ENCODE measurements at regions not wholly inside any gene's neighbourhood (a gene's known extent, or its start where the extent isn't known, plus 50 kb on each side); places are given as distances from the start of the nearest gene placed in this dataset.

GRCh38 chr15:72978223-72978622 lies 74.0 kb upstream of the NEO1 start:
- no peak for DNase-seq (ENCODE audit: low spot score)
- TF ChIP-seq, protein P1, sequence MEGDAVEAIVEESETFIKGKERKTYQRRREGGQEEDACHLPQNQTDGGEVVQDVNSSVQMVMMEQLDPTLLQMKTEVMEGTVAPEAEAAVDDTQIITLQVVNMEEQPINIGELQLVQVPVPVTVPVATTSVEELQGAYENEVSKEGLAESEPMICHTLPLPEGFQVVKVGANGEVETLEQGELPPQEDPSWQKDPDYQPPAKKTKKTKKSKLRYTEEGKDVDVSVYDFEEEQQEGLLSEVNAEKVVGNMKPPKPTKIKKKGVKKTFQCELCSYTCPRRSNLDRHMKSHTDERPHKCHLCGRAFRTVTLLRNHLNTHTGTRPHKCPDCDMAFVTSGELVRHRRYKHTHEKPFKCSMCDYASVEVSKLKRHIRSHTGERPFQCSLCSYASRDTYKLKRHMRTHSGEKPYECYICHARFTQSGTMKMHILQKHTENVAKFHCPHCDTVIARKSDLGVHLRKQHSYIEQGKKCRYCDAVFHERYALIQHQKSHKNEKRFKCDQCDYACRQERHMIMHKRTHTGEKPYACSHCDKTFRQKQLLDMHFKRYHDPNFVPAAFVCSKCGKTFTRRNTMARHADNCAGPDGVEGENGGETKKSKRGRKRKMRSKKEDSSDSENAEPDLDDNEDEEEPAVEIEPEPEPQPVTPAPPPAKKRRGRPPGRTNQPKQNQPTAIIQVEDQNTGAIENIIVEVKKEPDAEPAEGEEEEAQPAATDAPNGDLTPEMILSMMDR (IDR thresholded peaks at IDR 0.05) = no peak
- TF ChIP-seq POLR2A (IDR thresholded peaks at IDR 0.05) (no peak), POLR2AphosphoS5 (IDR thresholded peaks at IDR 0.05) (no peak)
- 77% methylated on average over 5 of the region's 5 CpGs for WGBS

GRCh38 chr15:72972362-72972761 lies 79.9 kb upstream of the NEO1 start:
- 84% methylated on average over 3 of the region's 3 CpGs for WGBS
- DNase-seq (ENCODE audit: low spot score) = no peak
- Histone ChIP-seq H3K4me3 (no peak overlapping the region), H3K4me1 (replicated peaks) (peaks cover 4% of the 10 kb centered on the region), H3K27ac (peak overlapping the region in 1 of 2 donors; percentile 67), H3K27me3 (replicated peaks; ENCODE audit: insufficient read depth) (no peaks in the 10 kb centered on the region), H3K9me3 (no peaks in the 10 kb centered on the region), H3K36me3 (no peaks in the 10 kb centered on the region)
- intact Hi-C loops (cut with DNase I) = no loop called here
- TF ChIP-seq, protein P1 (IDR thresholded peaks at IDR 0.05) = no peak
- no peak for TF ChIP-seq POLR2AphosphoS5 (IDR thresholded peaks at IDR 0.05)
- no peak for TF ChIP-seq POLR2A (IDR thresholded peaks at IDR 0.05)

More at GRCh38 chr15:72978223-72978622, 74.0 kb upstream of the NEO1 start:
- Histone ChIP-seq H3K27ac (no peak overlapping the region), H3K4me3 (no peak overlapping the region), H3K36me3 (no peaks in the 10 kb centered on the region), H3K4me1 (replicated peaks) (no peaks in the 10 kb centered on the region), H3K9me3 (no peaks in the 10 kb centered on the region), H3K27me3 (replicated peaks; ENCODE audit: insufficient read depth) (no peaks in the 10 kb centered on the region)
- intact Hi-C loops (cut with DNase I) = no loop called here

DNA sequence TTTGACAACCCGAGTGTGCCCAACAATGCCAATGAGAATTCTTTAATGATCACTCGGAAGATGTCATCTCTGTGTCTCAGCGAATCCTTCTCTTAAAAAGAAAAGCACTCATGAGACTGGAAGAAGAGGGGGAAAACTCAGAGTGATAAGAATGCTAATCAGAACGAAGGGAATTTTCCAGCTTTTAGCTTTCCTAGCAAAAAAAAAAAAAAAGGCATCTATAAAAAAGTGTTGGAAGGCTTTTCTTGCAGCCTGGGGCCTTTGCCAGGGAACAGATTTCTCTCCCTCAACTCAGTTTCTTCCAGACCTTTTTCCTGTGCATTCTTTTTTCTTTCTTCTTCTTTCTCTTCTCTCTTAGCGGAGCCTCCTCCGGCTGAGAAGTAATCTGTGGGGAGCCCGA lies 80.5 kb upstream of the NEO1 start:
- peak overlapping the region; percentile 63 to 67 for H3K27ac ChIP-seq
- TF ChIP-seq POLR2AphosphoS5 (IDR thresholded peaks at IDR 0.05) = no peak
- H3K27me3 ChIP-seq (replicated peaks; ENCODE audit: insufficient read depth) = no peaks in the 10 kb centered on the region
- intact Hi-C loops (cut with DNase I) = no loop called here
- peak overlapping the region in 1 of 2 donors; percentile 2 for H3K4me3 ChIP-seq
- no peaks in the 10 kb centered on the region for H3K36me3 ChIP-seq
- DNase-seq (ENCODE audit: low spot score) = no peak
- no peaks in the 10 kb centered on the region for H3K9me3 ChIP-seq
- WGBS = 27% methylated on average over 7 of the region's 7 CpGs
- peaks cover 4% of the 10 kb centered on the region for H3K4me1 ChIP-seq (replicated peaks)

DNA sequence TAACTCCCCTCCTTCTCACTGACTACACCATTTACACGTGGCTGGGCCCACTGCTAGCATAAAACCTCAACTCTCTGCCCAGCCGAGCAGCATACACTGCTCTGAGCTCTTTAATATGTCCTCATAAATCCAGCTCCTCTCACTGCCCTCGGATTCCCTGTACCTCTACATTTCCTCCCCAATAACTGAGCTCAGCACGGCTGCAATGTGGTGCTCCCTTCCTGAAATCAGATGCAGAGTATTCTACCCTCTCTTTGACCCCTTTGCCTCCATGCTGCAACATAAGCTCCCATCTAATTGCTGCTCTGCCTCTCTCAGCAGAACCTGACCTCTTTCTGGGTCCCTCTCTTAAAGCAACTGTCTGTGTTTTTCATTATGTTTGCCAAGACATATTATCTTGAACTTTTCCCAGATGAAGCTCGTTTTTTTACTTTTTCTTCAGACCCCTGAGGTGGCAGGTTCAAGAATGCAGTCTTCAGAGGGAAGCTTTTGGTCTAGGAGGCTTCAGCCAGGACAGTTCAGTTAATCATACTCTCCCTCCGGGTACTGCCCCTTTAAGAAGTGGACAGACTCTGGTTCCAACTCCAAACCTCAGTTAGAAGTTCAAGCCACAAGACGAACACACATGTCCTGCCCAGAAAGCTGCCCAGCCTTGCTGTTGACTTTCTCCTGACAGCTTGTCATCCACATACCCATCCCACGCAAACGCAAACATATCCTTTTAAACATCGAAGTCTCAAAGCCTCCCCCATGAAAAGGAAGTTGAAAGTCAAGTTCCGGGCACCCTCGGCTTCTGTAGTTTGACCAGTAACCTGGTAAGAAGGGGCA lies 81.1 kb upstream of the NEO1 start:
- Histone ChIP-seq H3K9me3 (no peaks in the 10 kb centered on the region), H3K27ac (peak overlapping the region; percentile 63 to 67), H3K36me3 (no peaks in the 10 kb centered on the region), H3K4me3 (peak overlapping the region in 1 of 2 donors; percentile 2), H3K4me1 (replicated peaks) (peaks cover 4% of the 10 kb centered on the region), H3K27me3 (replicated peaks; ENCODE audit: insufficient read depth) (no peaks in the 10 kb centered on the region)
- peak; percentile 27 for DNase-seq (ENCODE audit: low spot score)
- intact Hi-C loops (cut with DNase I) = no loop called here
- WGBS = 14% methylated on average over 12 of the region's 12 CpGs
- TF ChIP-seq, protein P1 (IDR thresholded peaks at IDR 0.05) = no peak
- TF ChIP-seq POLR2AphosphoS5 (IDR thresholded peaks at IDR 0.05) = peak; percentile 36
- no peak for TF ChIP-seq POLR2A (IDR thresholded peaks at IDR 0.05)

GRCh38 chr15:72968531-72968922 lies 83.7 kb upstream of the NEO1 start:
- H3K4me1 ChIP-seq (replicated peaks) = peaks cover 4% of the 10 kb centered on the region
- H3K4me3 ChIP-seq = no peak overlapping the region
- H3K36me3 ChIP-seq = no peaks in the 10 kb centered on the region
- no peak for DNase-seq (ENCODE audit: low spot score)
- intact Hi-C loops (cut with DNase I) = no loop called here
- no peaks in the 10 kb centered on the region for H3K9me3 ChIP-seq
- H3K27me3 ChIP-seq (replicated peaks; ENCODE audit: insufficient read depth) = no peaks in the 10 kb centered on the region
- H3K27ac ChIP-seq = peak overlapping the region in 1 of 2 donors; percentile 66
- 18% methylated on average over 5 of the region's 5 CpGs for WGBS
- TF ChIP-seq, protein P1 (IDR thresholded peaks at IDR 0.05) = no peak
- no peak for TF ChIP-seq POLR2A (IDR thresholded peaks at IDR 0.05)
- no peak for TF ChIP-seq POLR2AphosphoS5 (IDR thresholded peaks at IDR 0.05)

Measured in prostate gland (tissue), 2 donors.